ENCODE measurements at regions not wholly inside any gene's neighbourhood (a gene's known extent, or its start where the extent isn't known, plus 50 kb on each side); places are given as distances from the start of the nearest gene placed in this dataset.

GRCh38 chr13:39810091-39810877, 154.8 kb downstream of the COG6 start (continued):
- TF ChIP-seq ZSCAN30 (tag by site-specific recombination; IDR thresholded peaks at IDR 0.05), result no peak

- CTCF ChIA-PET, result no interaction called here
- H3K4me3 ChIP-seq (ENCODE audit: low read depth, low read length), result no peak overlapping the region
- H3K36me3 ChIP-seq (ENCODE audit: control insufficient read depth in 2 of 2, insufficient read depth in 1 of 2, low read length in 2 of 2), result no peaks in the 10 kb centered on the region
- no peaks in the 10 kb centered on the region for H3K9me3 ChIP-seq (ENCODE audit: control insufficient read depth, insufficient read depth, low read depth, low read length)
- POLR2A ChIA-PET, result no interaction called here
- TF ChIP-seq ZNF530 (tag by site-specific recombination; IDR thresholded peaks at IDR 0.05; ENCODE audit: low read depth), result no peak
- TF ChIP-seq OSR2 (tag by site-specific recombination; IDR thresholded peaks at IDR 0.05), result no peak
- TF ChIP-seq ELK4 (IDR thresholded peaks at IDR 0.05; ENCODE audit: borderline replicate concordance, low read depth, low read length), result no peak
- no peak for TF ChIP-seq ZNF549 (tag by site-specific recombination; IDR thresholded peaks at IDR 0.05)
- TF ChIP-seq ZNF24 (tag by site-specific recombination; IDR thresholded peaks at IDR 0.05), result no peak
- no peak for TF ChIP-seq ZFP41 (tag by site-specific recombination; IDR thresholded peaks at IDR 0.05; ENCODE audit: borderline replicate concordance)
- no peak for TF ChIP-seq ZNF558 (tag by site-specific recombination; IDR thresholded peaks at IDR 0.05)
- TF ChIP-seq ZSCAN5A (tag by site-specific recombination; IDR thresholded peaks at IDR 0.05), result no peak
- TF ChIP-seq ZNF521 (tag by site-specific recombination; IDR thresholded peaks at IDR 0.05), result no peak
- TF ChIP-seq ZNF658 (tag by site-specific recombination; IDR thresholded peaks at IDR 0.05), result no peak
- no peak for TF ChIP-seq TCF7L2 (IDR thresholded peaks at IDR 0.05; ENCODE audit: borderline replicate concordance, low read depth, low read length)
- TF ChIP-seq ZNF140 (tag by site-specific recombination; IDR thresholded peaks at IDR 0.05), result no peak
- TF ChIP-seq ZNF335 (tag by site-specific recombination; conservative IDR thresholded peaks at IDR 0.05), result no peak
- no peak for TF ChIP-seq ZNF518A (tag by site-specific recombination; conservative IDR thresholded peaks at IDR 0.05; ENCODE audit: low read depth)
- no peak for TF ChIP-seq ZNF544 (tag by site-specific recombination; IDR thresholded peaks at IDR 0.05)
- TF ChIP-seq HOXA7 (CRISPR knock-in tag; IDR thresholded peaks at IDR 0.05; ENCODE audit: borderline replicate concordance), result no peak
- no peak for TF ChIP-seq ZNF10 (tag by site-specific recombination; IDR thresholded peaks at IDR 0.05)
- no peak for TF ChIP-seq ZNF280D (tag by site-specific recombination; IDR thresholded peaks at IDR 0.05)
- no peak for TF ChIP-seq ZNF510 (tag by site-specific recombination; IDR thresholded peaks at IDR 0.05; ENCODE audit: insufficient replicate concordance)
- no peak for TF ChIP-seq GLI4 (tag by site-specific recombination; IDR thresholded peaks at IDR 0.05)
- no peak overlapping the region for H3K27ac ChIP-seq (ENCODE audit: extremely low read depth, low read depth, low read length)
- H3K4me1 ChIP-seq (ENCODE audit: control insufficient read depth, insufficient read depth, low read length), result no peaks in the 10 kb centered on the region
Observed at GRCh38 chr13:39811051-39811450, 155.6 kb downstream of the COG6 start.
